B cell (primary cell): ENCODE measurements at regions not wholly inside any gene's neighbourhood (a gene's known extent, or its start where the extent isn't known, plus 50 kb on each side); places are given as distances from the start of the nearest gene placed in this dataset.

Experiments used
- ATAC-seq: fragments of 200-7000 bp; cut with Tn5 transposase; one replicate; pipeline ENCODE4 v1.10.0; 2021; ENCODE audit warnings: low read depth, mild to moderate bottlenecking, moderate number of reproducible peaks, moderate library complexity
- CTCF ChIA-PET: fragments of 350-600 bp; sonication (Branson Sonifier 250); formaldehyde crosslinking; loops from one replicate; lab custom pipeline; 2021; ENCODE audit warnings: antibody characterized with exemption, inconsistent platforms; lab: Charles Lee
- POLR2A ChIA-PET: fragments of 350-600 bp; sonication (Branson Sonifier 250); formaldehyde crosslinking; loops from one replicate; lab custom pipeline; 2021; ENCODE audit warnings: antibody characterized with exemption; lab: Charles Lee
- DNase-seq: peaks from one replicate; pipeline ENCODE4 v3.0.0; 2013
- H2AFZ ChIP-seq: 2 replicates; pipeline ENCODE4 v1.6.1; 2012; ENCODE audit warnings: mild to moderate bottlenecking, low read depth, low read length; ENCODE audit not compliant: insufficient read depth, poor library complexity, severe bottlenecking
- H3K27ac ChIP-seq, 2 donors: 1 replicate in 1 of 2; 2 replicates in 1 of 2; pipeline ENCODE4 v1.5.1; 2012 to 2013; ENCODE audit warnings: low read length in 2 of 2, mild to moderate bottlenecking in 2 of 2, moderate library complexity in 1 of 2
- H3K27me3 ChIP-seq, 4 experiments: fragments of 200-600 bp in 1 of 4; sonication (generic) in 1 of 4; replicated peaks in 1 of 4; 1 replicate in 2 of 4; 2 replicates in 2 of 4; pipeline versions ENCODE4 v1.6.1 to v1.7.0; 2013 to 2016; ENCODE audit warnings: low read length in 3 of 4, mild to moderate bottlenecking in 2 of 4, mixed read lengths in 1 of 4, moderate library complexity in 1 of 4; ENCODE audit not compliant: insufficient read depth in 4 of 4, control insufficient read depth in 3 of 4; ENCODE audit errors: control extremely low read depth in 1 of 4
- H3K36me3 ChIP-seq, 2 experiments: replicated peaks in 1 of 2; 1 replicate in 1 of 2; 2 replicates in 1 of 2; pipeline versions ENCODE4 v1.6.1 to v1.7.1; 2013; ENCODE audit warnings: low read length in 1 of 2; ENCODE audit not compliant: insufficient read depth in 2 of 2, control insufficient read depth in 1 of 2; ENCODE audit errors: control extremely low read depth in 1 of 2, extremely low read depth in 1 of 2
- H3K4me1 ChIP-seq, 2 donors: fragments of 200-600 bp in 1 of 2; sonication (generic) in 1 of 2; 1 replicate in 1 of 2; 2 replicates in 1 of 2; pipeline versions ENCODE4 v1.5.1 to v1.6.1; 2013 to 2017; ENCODE audit warnings: low read length in 2 of 2; ENCODE audit not compliant: control insufficient read depth in 2 of 2, insufficient read depth in 2 of 2
- H3K4me2 ChIP-seq: replicated peaks from 2 replicates; pipeline ENCODE3; 2012; ENCODE audit warnings: mild to moderate bottlenecking, low read depth, low read length; ENCODE audit not compliant: poor library complexity, severe bottlenecking
- H3K4me3 ChIP-seq, 5 experiments: fragments of 200-600 bp in 1 of 5; sonication (generic) in 1 of 5; 1 replicate in 3 of 5; 2 replicates in 2 of 5; pipeline versions ENCODE4 v1.5.1 to v1.7.0; 2011 to 2016; ENCODE audit warnings: low read length in 4 of 5, mild to moderate bottlenecking in 4 of 5, low read depth in 2 of 5, control low read depth in 1 of 5, moderate library complexity in 1 of 5; ENCODE audit not compliant: insufficient read depth in 1 of 5; ENCODE audit errors: control extremely low read depth in 1 of 5, extremely low read depth in 1 of 5
- H3K79me2 ChIP-seq: fragments of 200-600 bp; sonication (generic); one replicate; pipeline ENCODE4 v1.6.0; 2016; ENCODE audit warnings: low read length; ENCODE audit not compliant: control insufficient read depth, insufficient read depth
- H3K9ac ChIP-seq: fragments of 200-600 bp; sonication (generic); 2 replicates; pipeline ENCODE4 v1.6.1; 2017; ENCODE audit warnings: mild to moderate bottlenecking, low read length, moderate library complexity
- H3K9me3 ChIP-seq, 3 donors: one replicate each; pipeline versions ENCODE4 v1.6.1 to v1.7.1; 2013; ENCODE audit warnings: low read length in 2 of 3; ENCODE audit not compliant: control insufficient read depth in 2 of 3, insufficient read depth in 1 of 3; ENCODE audit errors: control extremely low read depth in 1 of 3
- H4K20me1 ChIP-seq: 2 replicates; pipeline ENCODE4 v1.6.0; 2012; ENCODE audit warnings: mild to moderate bottlenecking, low read length; ENCODE audit not compliant: insufficient read depth, control insufficient read depth, poor library complexity, severe bottlenecking
- H3K27ac Mint-ChIP-seq: one replicate; pipeline ENCODE4 v1.8.0; 2021; ENCODE audit warnings: mixed read lengths
- H3K27me3 Mint-ChIP-seq: one replicate; pipeline ENCODE4 v1.8.0; 2021; ENCODE audit warnings: mixed read lengths
- H3K4me1 Mint-ChIP-seq: one replicate; pipeline ENCODE4 v1.8.0; 2021; ENCODE audit warnings: mixed read lengths
- H3K4me3 Mint-ChIP-seq: one replicate; pipeline ENCODE4 v1.8.0; 2021; ENCODE audit warnings: mixed read lengths
- H3K9me3 Mint-ChIP-seq: one replicate; pipeline ENCODE4 v1.8.0; 2022; ENCODE audit warnings: mixed read lengths; ENCODE audit not compliant: insufficient read depth
- CTCF ChIP-seq: fragments of 200-600 bp; IDR thresholded peaks from one replicate; pipeline ENCODE4 v1.8.0; 2022; ENCODE audit warnings: antibody characterized with exemption, mild to moderate bottlenecking
- EZH2 ChIP-seq: IDR thresholded peaks from 2 replicates; pipeline ENCODE4 v1.6.1; 2012; ENCODE audit warnings: borderline replicate concordance, low read depth, mild to moderate bottlenecking, moderate library complexity, low read length; ENCODE audit not compliant: insufficient read depth, poor library complexity, severe bottlenecking
- WGBS: methylation state at CpG from one replicate; pipeline ENCODE4 v1.1.5; 2013; ENCODE audit warnings: missing lambda C conversion rate; ENCODE audit not compliant: insufficient coverage; 5-methylcytosine and 5-hydroxymethylcytosine counted together
- intact Hi-C: fragments of 100-400 bp; cut with micrococcal nuclease; formaldehyde crosslinking; loops from one replicate; pipeline ENCODE4 v1.10.0; 2022

GRCh38 chr7:34552502-34552901 lies 105.5 kb upstream of the NPSR1 start:
- no peak overlapping the region for H3K4me2 ChIP-seq
- H3K27me3 ChIP-seq, result no peaks in the 10 kb centered on the region
- H3K79me2 ChIP-seq, result no peaks in the 10 kb centered on the region
- H4K20me1 ChIP-seq, result no peaks in the 10 kb centered on the region
- H3K4me1 Mint-ChIP-seq, result no peaks in the 10 kb centered on the region
- H3K4me3 Mint-ChIP-seq, result no peak overlapping the region
- peaks cover 1 to 15% (median 3%) of the 10 kb centered on the region in 3 donors for H3K9me3 ChIP-seq
- 88% methylated on average over 5 of the region's 5 CpGs for WGBS
- H3K27me3 Mint-ChIP-seq, result no peaks in the 10 kb centered on the region
- H3K36me3 ChIP-seq, result no peaks in the 10 kb centered on the region
- intact Hi-C loops, result no loop called here
- H3K9me3 Mint-ChIP-seq, result peaks cover 23% of the 10 kb centered on the region
- ChIA-PET CTCF (no interaction called here), POLR2A (no interaction called here)
- no peak overlapping the region for H3K27ac ChIP-seq
- no peak overlapping the region for H3K4me3 ChIP-seq
- no peaks in the 10 kb centered on the region for H3K4me1 ChIP-seq
- no peak for DNase-seq
- no peak for ATAC-seq
- H3K27ac Mint-ChIP-seq, result no peak overlapping the region
- H2AFZ ChIP-seq, result no peak overlapping the region
- TF ChIP-seq CTCF (no peak), EZH2 (no peak)
- no peak overlapping the region for H3K9ac ChIP-seq

GRCh38 chr7:34558022-34558421 lies 100.0 kb upstream of the NPSR1 start:
- Histone ChIP-seq H3K27ac (no peak overlapping the region), H3K4me1 (no peaks in the 10 kb centered on the region), H3K4me3 (no peak overlapping the region), H3K79me2 (no peaks in the 10 kb centered on the region), H3K9me3 (peaks cover 0 to 3% (median 1%) of the 10 kb centered on the region in 3 donors), H4K20me1 (no peaks in the 10 kb centered on the region), H3K27me3 (no peaks in the 10 kb centered on the region), H2AFZ (no peak overlapping the region), H3K36me3 (no peaks in the 10 kb centered on the region), H3K4me2 (no peak overlapping the region), H3K9ac (no peak overlapping the region)
- no CpG with 5 or more reads among the region's 4 CpGs for WGBS
- TF ChIP-seq CTCF, result no peak
- POLR2A ChIA-PET, result no interaction called here
- no peaks in the 10 kb centered on the region for H3K4me1 Mint-ChIP-seq
- H3K27me3 Mint-ChIP-seq, result no peaks in the 10 kb centered on the region
- CTCF ChIA-PET, result no interaction called here
- H3K4me3 Mint-ChIP-seq, result no peak overlapping the region
- no peak overlapping the region for H3K27ac Mint-ChIP-seq
- no peak for DNase-seq
- no peak for ATAC-seq
- intact Hi-C loops, result no loop called here
- peaks cover 17% of the 10 kb centered on the region for H3K9me3 Mint-ChIP-seq
